Left hindlimb (tissue), 1 donor: ENCODE measurements at regions not wholly inside any gene's neighbourhood (a gene's known extent, or its start where the extent isn't known, plus 50 kb on each side); places are given as distances from the start of the nearest gene placed in this dataset.

ENCODE experiments used
- DNase-seq: peaks from one replicate; pipeline ENCODE4 v3.0.0-alpha.2; 2018

- no peak for DNase-seq
Observed at GRCh38 chr14:55500219-55500701, 59.8 kb upstream of the TBPL2 start.

GRCh38 chr14:55500708-55501107 is 60.3 kb upstream of the TBPL2 start:
- DNase-seq, result no peak

GRCh38 chr14:55502746-55503284 is 62.4 kb upstream of the TBPL2 start:
- no peak for DNase-seq

GRCh38 chr14:55505846-55506245 is 65.4 kb upstream of the TBPL2 start:
- no peak for DNase-seq

GRCh38 chr14:55508676-55509075 is 68.3 kb upstream of the TBPL2 start:
- DNase-seq, result no peak

- no peak for DNase-seq
Observed at GRCh38 chr14:55512421-55512820, 67.6 kb upstream of the KTN1 start.

GRCh38 chr14:55513491-55513890 is 66.5 kb upstream of the KTN1 start:
- DNase-seq, result no peak

- DNase-seq, result peak; percentile 36
Observed at GRCh38 chr14:55514819-55515490, 65.1 kb upstream of the KTN1 start.

- DNase-seq, result no peak
Observed at GRCh38 chr14:55516776-55517175, 63.2 kb upstream of the KTN1 start.

GRCh38 chr14:55518391-55518790 is 61.6 kb upstream of the KTN1 start:
- no peak for DNase-seq

GRCh38 chr14:55519473-55520080 is 60.4 kb upstream of the KTN1 start:
- no peak for DNase-seq

GRCh38 chr14:55523321-55523720 is 56.7 kb upstream of the KTN1 start:
- DNase-seq, result no peak
